Cardiac fibroblast (primary cell): ENCODE measurements at regions not wholly inside any gene's neighbourhood (a gene's known extent, or its start where the extent isn't known, plus 50 kb on each side); places are given as distances from the start of the nearest gene placed in this dataset.

Experiments used
- DNase-seq, 2 donors: peaks; one replicate each; pipeline versions ENCODE4 v3.0.0 to v3.0.0-alpha.2; 2010; ENCODE audit warnings: low read depth in 2 of 2
- H3K4me3 ChIP-seq, 2 donors: replicated peaks in 1 of 2; 1 replicate in 1 of 2; 2 replicates in 1 of 2; pipeline ENCODE4 v1.5.1; 2011; ENCODE audit warnings: low read depth in 2 of 2, low read length in 2 of 2, mild to moderate bottlenecking in 2 of 2, moderate library complexity in 1 of 2
- CTCF ChIP-seq: IDR thresholded peaks from one replicate; pipeline ENCODE4 v1.5.1; 2011; ENCODE audit warnings: low read depth, mild to moderate bottlenecking, low read length, inconsistent platforms

GRCh38 chrY:19180824-19181223 lies 407.3 kb upstream of the HSFY2 start:
- no peak for TF ChIP-seq CTCF
- no peak for DNase-seq
- no peak overlapping the region for H3K4me3 ChIP-seq

GRCh38 chrY:19168202-19168565 lies 394.6 kb upstream of the HSFY2 start:
- no peak for DNase-seq
- TF ChIP-seq CTCF = no peak
- H3K4me3 ChIP-seq = no peak overlapping the region

- no peak for DNase-seq
- H3K4me3 ChIP-seq = no peak overlapping the region
- no peak for TF ChIP-seq CTCF
Measured at GRCh38 chrY:19167319-19168201, 394.0 kb upstream of the HSFY2 start.

- no peak overlapping the region for H3K4me3 ChIP-seq
- no peak for TF ChIP-seq CTCF
- no peak for DNase-seq
Measured at GRCh38 chrY:19148783-19149182, 375.2 kb upstream of the HSFY2 start.

GRCh38 chrY:19146296-19146695 lies 372.8 kb upstream of the HSFY2 start:
- no peak for TF ChIP-seq CTCF
- H3K4me3 ChIP-seq = no peak overlapping the region
- DNase-seq = no peak

GRCh38 chrY:19142093-19142492 lies 368.6 kb upstream of the HSFY2 start:
- no peak overlapping the region for H3K4me3 ChIP-seq
- no peak for DNase-seq
- TF ChIP-seq CTCF = no peak
